BE2C (cell line): ENCODE measurements at regions not wholly inside any gene's neighbourhood (a gene's known extent, or its start where the extent isn't known, plus 50 kb on each side); places are given as distances from the start of the nearest gene placed in this dataset.

Experiments
- DNase-seq: peaks from one replicate; pipeline ENCODE4 v3.0.0-alpha.2; 2020
- H3K27me3 ChIP-seq: fragments of 250-450 bp; sonication (Bioruptor Pico); 2 replicates; pipeline ENCODE4 v1.5.1; 2020; ENCODE audit warnings: mild to moderate bottlenecking
- H3K36me3 ChIP-seq: fragments of 250-450 bp; sonication (Bioruptor Pico); 2 replicates; pipeline ENCODE4 v1.5.1; 2020; ENCODE audit warnings: mild to moderate bottlenecking
- H3K4me1 ChIP-seq: fragments of 250-450 bp; sonication (Bioruptor Pico); 2 replicates; pipeline ENCODE4 v1.5.1; 2020
- H3K4me3 ChIP-seq: 2 replicates; pipeline ENCODE4 v1.5.1; 2011; ENCODE audit warnings: low read depth, low read length
- H3K9me3 ChIP-seq: fragments of 250-450 bp; sonication (Bioruptor Pico); 2 replicates; pipeline ENCODE4 v1.5.1; 2020
- CTCF ChIP-seq: IDR thresholded peaks from 2 replicates; pipeline ENCODE4 v1.5.1; 2012; ENCODE audit warnings: mild to moderate bottlenecking, low read depth, low read length

- H3K27me3 ChIP-seq, result peaks cover 16% of the 10 kb centered on the region
- no peak overlapping the region for H3K4me3 ChIP-seq
- no peaks in the 10 kb centered on the region for H3K9me3 ChIP-seq
- H3K4me1 ChIP-seq, result no peaks in the 10 kb centered on the region
- H3K36me3 ChIP-seq, result no peaks in the 10 kb centered on the region
- no peak for TF ChIP-seq CTCF
- no peak for DNase-seq
Observed at GRCh38 chr4:148795156-148795864, 353.1 kb upstream of the NR3C2 start.

GRCh38 chr4:148793221-148793620 lies 351.0 kb upstream of the NR3C2 start:
- no peaks in the 10 kb centered on the region for H3K4me1 ChIP-seq
- DNase-seq, result no peak
- no peaks in the 10 kb centered on the region for H3K9me3 ChIP-seq
- no peak for TF ChIP-seq CTCF
- H3K4me3 ChIP-seq, result no peak overlapping the region
- no peaks in the 10 kb centered on the region for H3K36me3 ChIP-seq
- peaks cover 28% of the 10 kb centered on the region for H3K27me3 ChIP-seq

- H3K36me3 ChIP-seq, result no peaks in the 10 kb centered on the region
- peaks cover 28% of the 10 kb centered on the region for H3K27me3 ChIP-seq
- H3K9me3 ChIP-seq, result no peaks in the 10 kb centered on the region
- no peak for DNase-seq
- no peak overlapping the region for H3K4me3 ChIP-seq
- no peaks in the 10 kb centered on the region for H3K4me1 ChIP-seq
- TF ChIP-seq CTCF, result no peak
Observed at GRCh38 chr4:148790691-148791090, 348.5 kb upstream of the NR3C2 start.

GRCh38 chr4:148790246-148790645 lies 348.0 kb upstream of the NR3C2 start:
- no peaks in the 10 kb centered on the region for H3K9me3 ChIP-seq
- H3K27me3 ChIP-seq, result peaks cover 28% of the 10 kb centered on the region
- DNase-seq, result no peak
- H3K4me3 ChIP-seq, result no peak overlapping the region
- H3K4me1 ChIP-seq, result no peaks in the 10 kb centered on the region
- no peak for TF ChIP-seq CTCF
- H3K36me3 ChIP-seq, result no peaks in the 10 kb centered on the region

- no peak for DNase-seq
- peaks cover 28% of the 10 kb centered on the region for H3K27me3 ChIP-seq
- H3K4me3 ChIP-seq, result no peak overlapping the region
- no peaks in the 10 kb centered on the region for H3K36me3 ChIP-seq
- H3K9me3 ChIP-seq, result no peaks in the 10 kb centered on the region
- no peak for TF ChIP-seq CTCF
- no peaks in the 10 kb centered on the region for H3K4me1 ChIP-seq
Observed at GRCh38 chr4:148787831-148788477, 345.7 kb upstream of the NR3C2 start.

GRCh38 chr4:148787285-148787684 lies 345.1 kb upstream of the NR3C2 start:
- no peak for TF ChIP-seq CTCF
- Histone ChIP-seq H3K9me3 (no peaks in the 10 kb centered on the region), H3K36me3 (no peaks in the 10 kb centered on the region), H3K27me3 (peaks cover 28% of the 10 kb centered on the region), H3K4me3 (no peak overlapping the region), H3K4me1 (no peaks in the 10 kb centered on the region)
- no peak for DNase-seq
